Prostate gland (tissue), 2 donors: ENCODE measurements at regions not wholly inside any gene's neighbourhood (a gene's known extent, or its start where the extent isn't known, plus 50 kb on each side); places are given as distances from the start of the nearest gene placed in this dataset.

Experiments used
- POLR2A ChIP-seq: fragments of 450-650 bp; IDR thresholded peaks from one replicate; pipeline ENCODE4 v1.6.1; 2016; ENCODE audit warnings: antibody characterized with exemption, mild to moderate bottlenecking
- TF ChIP-seq, protein P1 (sequence below), 4 experiments: fragments of 200-600 bp in 2 of 4; fragments of 450-650 bp in 2 of 4; sonication (generic) in 2 of 4; IDR thresholded peaks; 1 replicate in 3 of 4; 2 replicates in 1 of 4; pipeline ENCODE4 v1.5.1; 2016 to 2019; ENCODE audit warnings: antibody characterized with exemption in 4 of 4, mild to moderate bottlenecking in 2 of 4, moderate library complexity in 2 of 4

- TF ChIP-seq, protein P1, sequence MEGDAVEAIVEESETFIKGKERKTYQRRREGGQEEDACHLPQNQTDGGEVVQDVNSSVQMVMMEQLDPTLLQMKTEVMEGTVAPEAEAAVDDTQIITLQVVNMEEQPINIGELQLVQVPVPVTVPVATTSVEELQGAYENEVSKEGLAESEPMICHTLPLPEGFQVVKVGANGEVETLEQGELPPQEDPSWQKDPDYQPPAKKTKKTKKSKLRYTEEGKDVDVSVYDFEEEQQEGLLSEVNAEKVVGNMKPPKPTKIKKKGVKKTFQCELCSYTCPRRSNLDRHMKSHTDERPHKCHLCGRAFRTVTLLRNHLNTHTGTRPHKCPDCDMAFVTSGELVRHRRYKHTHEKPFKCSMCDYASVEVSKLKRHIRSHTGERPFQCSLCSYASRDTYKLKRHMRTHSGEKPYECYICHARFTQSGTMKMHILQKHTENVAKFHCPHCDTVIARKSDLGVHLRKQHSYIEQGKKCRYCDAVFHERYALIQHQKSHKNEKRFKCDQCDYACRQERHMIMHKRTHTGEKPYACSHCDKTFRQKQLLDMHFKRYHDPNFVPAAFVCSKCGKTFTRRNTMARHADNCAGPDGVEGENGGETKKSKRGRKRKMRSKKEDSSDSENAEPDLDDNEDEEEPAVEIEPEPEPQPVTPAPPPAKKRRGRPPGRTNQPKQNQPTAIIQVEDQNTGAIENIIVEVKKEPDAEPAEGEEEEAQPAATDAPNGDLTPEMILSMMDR (IDR thresholded peaks at IDR 0.05), result no peak
- no peak for TF ChIP-seq POLR2A
These were observed 190.2 kb upstream of the MYO3A start for GRCh38 chr10:25743832-25744231.
